GM23338 (cell line): ENCODE measurements at regions not wholly inside any gene's neighbourhood (a gene's known extent, or its start where the extent isn't known, plus 50 kb on each side); places are given as distances from the start of the nearest gene placed in this dataset.

Experiments used
- ATAC-seq: fragments of 200-7000 bp; cut with Tn5 transposase; 3 replicates; pipeline ENCODE4 v1.9.1; 2020
- DNase-seq: peaks from one replicate; pipeline ENCODE4 v3.0.0-alpha.2; 2015; ENCODE audit warnings: low spot score
- H2AFZ ChIP-seq: fragments of 200-600 bp; sonication (generic); 2 replicates; pipeline ENCODE4 v1.8.0; 2016; ENCODE audit warnings: antibody characterized with exemption, mild to moderate bottlenecking, moderate library complexity
- H3F3A ChIP-seq: fragments of 200-600 bp; sonication (generic); replicated peaks from 2 replicates; pipeline ENCODE4 v1.8.0; 2017; ENCODE audit warnings: antibody characterized with exemption, mixed run types, low read depth
- H3K27ac ChIP-seq: fragments of 200-600 bp; sonication (generic); 2 replicates; pipeline ENCODE4 v1.6.1; 2016; ENCODE audit warnings: low read depth
- H3K27me3 ChIP-seq: fragments of 200-600 bp; sonication (generic); 2 replicates; pipeline ENCODE4 v1.8.0; 2016; ENCODE audit warnings: mild to moderate bottlenecking, mixed run types, moderate library complexity; ENCODE audit not compliant: insufficient read depth
- H3K36me3 ChIP-seq: fragments of 200-600 bp; sonication (generic); 2 replicates; pipeline ENCODE4 v1.8.0; 2016; ENCODE audit warnings: mild to moderate bottlenecking; ENCODE audit not compliant: insufficient read depth
- H3K4me1 ChIP-seq: fragments of 200-600 bp; sonication (generic); 2 replicates; pipeline ENCODE4 v1.8.0; 2016; ENCODE audit warnings: mild to moderate bottlenecking, moderate library complexity; ENCODE audit not compliant: insufficient read depth
- H3K4me2 ChIP-seq: fragments of 200-600 bp; sonication (generic); 2 replicates; pipeline ENCODE4 v1.7.1; 2017; ENCODE audit warnings: mixed run types
- H3K4me3 ChIP-seq: fragments of 200-600 bp; sonication (generic); 2 replicates; pipeline ENCODE4 v1.6.1; 2016; ENCODE audit warnings: mixed run types
- H3K79me2 ChIP-seq: fragments of 200-600 bp; sonication (generic); replicated peaks from 2 replicates; pipeline ENCODE4 v1.8.0; 2017; ENCODE audit warnings: mild to moderate bottlenecking; ENCODE audit not compliant: insufficient read depth
- H3K9me2 ChIP-seq: fragments of 200-600 bp; sonication (generic); 2 replicates; pipeline ENCODE4 v1.8.0; 2017; ENCODE audit not compliant: insufficient read depth
- H4K20me1 ChIP-seq: fragments of 200-600 bp; sonication (generic); replicated peaks from 2 replicates; pipeline ENCODE4 v1.8.0; 2017; ENCODE audit warnings: mild to moderate bottlenecking; ENCODE audit not compliant: insufficient read depth
- H3K27ac Mint-ChIP-seq: 2 replicates; pipeline ENCODE4 v1.8.0; 2020; ENCODE audit warnings: inconsistent platforms, mild to moderate bottlenecking, moderate library complexity, mixed read lengths
- H3K27me3 Mint-ChIP-seq: 3 replicates; pipeline ENCODE4 v1.8.0; 2022; ENCODE audit warnings: low read depth, mild to moderate bottlenecking, moderate library complexity, mixed read lengths, inconsistent platforms; ENCODE audit not compliant: insufficient read depth, poor library complexity
- H3K36me3 Mint-ChIP-seq: 3 replicates; pipeline ENCODE4 v1.8.0; 2021; ENCODE audit warnings: low read depth, mild to moderate bottlenecking, inconsistent platforms, moderate library complexity, mixed read lengths
- H3K4me1 Mint-ChIP-seq: 3 replicates; pipeline ENCODE4 v1.8.0; 2020; ENCODE audit warnings: mild to moderate bottlenecking, inconsistent platforms, mixed read lengths
- H3K4me3 Mint-ChIP-seq: 3 replicates; pipeline ENCODE4 v1.8.0; 2021; ENCODE audit warnings: moderate library complexity, mild to moderate bottlenecking, inconsistent platforms, mixed read lengths
- H3K9me3 Mint-ChIP-seq: 3 replicates; pipeline ENCODE4 v1.8.0; 2020; ENCODE audit warnings: moderate library complexity, mild to moderate bottlenecking, inconsistent platforms, mixed read lengths
- EZH2phosphoT487 ChIP-seq: fragments of 200-600 bp; sonication (generic); IDR thresholded peaks from one replicate; pipeline ENCODE4 v1.8.1; 2018; ENCODE audit warnings: antibody characterized with exemption; ENCODE audit not compliant: unreplicated experiment
- NANOG ChIP-seq: IDR thresholded peaks from 2 replicates; pipeline ENCODE4 v1.6.1; 2016; ENCODE audit warnings: antibody characterized with exemption, borderline replicate concordance
- POLR2AphosphoS5 ChIP-seq: IDR thresholded peaks from 2 replicates; pipeline ENCODE4 v1.6.1; 2016; ENCODE audit warnings: antibody characterized with exemption, low read depth
- STAT1 ChIP-seq: IDR thresholded peaks from one replicate; pipeline ENCODE4 v1.6.1; 2016; ENCODE audit warnings: antibody characterized with exemption; ENCODE audit not compliant: unreplicated experiment
- ZNF114 ChIP-seq: fragments of 250-450 bp; sonication (Bioruptor Pico); IDR thresholded peaks from 2 replicates; pipeline ENCODE4 v1.5.0; 2020; ENCODE audit warnings: mild to moderate bottlenecking, moderate library complexity
- ZNF331 ChIP-seq: fragments of 250-450 bp; sonication (Bioruptor Pico); IDR thresholded peaks from 2 replicates; pipeline ENCODE4 v1.5.0; 2020; ENCODE audit warnings: low read depth, mild to moderate bottlenecking, moderate library complexity
- TF ChIP-seq, protein P1 (sequence below): IDR thresholded peaks from 2 replicates; pipeline ENCODE4 v1.6.1; 2016; ENCODE audit warnings: antibody characterized with exemption
- TF ChIP-seq, protein P2 (sequence below), 2 experiments: fragments of 200-600 bp in 1 of 2; sonication (generic) in 1 of 2; conservative IDR thresholded peaks; 2 replicates each; pipeline versions ENCODE4 v1.5.1 to v1.6.1; 2016 to 2017; ENCODE audit warnings: antibody characterized with exemption in 2 of 2, low read depth in 2 of 2, mild to moderate bottlenecking in 2 of 2, moderate library complexity in 1 of 2

DNA sequence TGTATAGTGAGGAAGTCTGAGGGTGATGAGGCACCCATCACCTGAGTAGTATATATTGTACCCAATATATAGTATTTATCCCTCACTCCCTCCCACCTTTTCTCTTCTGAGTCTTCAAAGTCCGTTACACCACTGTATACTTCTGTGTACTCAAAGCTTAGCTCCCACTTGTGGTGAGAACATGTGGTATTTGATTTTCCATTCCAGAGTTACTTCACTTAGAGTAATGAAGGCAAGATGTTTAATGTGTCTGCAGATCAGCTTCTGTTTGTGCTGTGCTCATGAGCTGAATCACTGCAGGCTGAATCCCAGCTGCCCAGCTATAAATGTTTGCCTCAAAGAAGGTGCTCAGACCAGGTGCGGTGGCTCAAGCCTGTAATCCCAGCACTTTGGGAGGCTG lies 139.3 kb upstream of the FOXA2 start:
- Histone ChIP-seq H3K36me3 (no peaks in the 10 kb centered on the region), H3K4me3 (no peak overlapping the region), H3F3A (no peaks in the 10 kb centered on the region), H4K20me1 (no peaks in the 10 kb centered on the region), H3K27me3 (no peaks in the 10 kb centered on the region), H3K4me2 (no peak overlapping the region), H3K79me2 (no peaks in the 10 kb centered on the region), H2AFZ (no peak overlapping the region), H3K27ac (no peak overlapping the region), H3K4me1 (peaks cover 4% of the 10 kb centered on the region; the same call in 1 of the 2 replicates), H3K9me2 (no peaks in the 10 kb centered on the region)
- Mint-ChIP-seq H3K27ac (no peak overlapping the region), H3K4me3 (no peak overlapping the region), H3K9me3 (no peaks in the 10 kb centered on the region), H3K4me1 (no peaks in the 10 kb centered on the region), H3K36me3 (no peaks in the 10 kb centered on the region), H3K27me3 (peaks cover 2% of the 10 kb centered on the region)
- DNase-seq (no peak), ATAC-seq (no peak)
- TF ChIP-seq, protein P1, sequence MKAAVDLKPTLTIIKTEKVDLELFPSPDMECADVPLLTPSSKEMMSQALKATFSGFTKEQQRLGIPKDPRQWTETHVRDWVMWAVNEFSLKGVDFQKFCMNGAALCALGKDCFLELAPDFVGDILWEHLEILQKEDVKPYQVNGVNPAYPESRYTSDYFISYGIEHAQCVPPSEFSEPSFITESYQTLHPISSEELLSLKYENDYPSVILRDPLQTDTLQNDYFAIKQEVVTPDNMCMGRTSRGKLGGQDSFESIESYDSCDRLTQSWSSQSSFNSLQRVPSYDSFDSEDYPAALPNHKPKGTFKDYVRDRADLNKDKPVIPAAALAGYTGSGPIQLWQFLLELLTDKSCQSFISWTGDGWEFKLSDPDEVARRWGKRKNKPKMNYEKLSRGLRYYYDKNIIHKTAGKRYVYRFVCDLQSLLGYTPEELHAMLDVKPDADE: no peak
- TF ChIP-seq NANOG (no peak), ZNF331 (no peak), STAT1 (no peak)
- TF ChIP-seq, protein P2, sequence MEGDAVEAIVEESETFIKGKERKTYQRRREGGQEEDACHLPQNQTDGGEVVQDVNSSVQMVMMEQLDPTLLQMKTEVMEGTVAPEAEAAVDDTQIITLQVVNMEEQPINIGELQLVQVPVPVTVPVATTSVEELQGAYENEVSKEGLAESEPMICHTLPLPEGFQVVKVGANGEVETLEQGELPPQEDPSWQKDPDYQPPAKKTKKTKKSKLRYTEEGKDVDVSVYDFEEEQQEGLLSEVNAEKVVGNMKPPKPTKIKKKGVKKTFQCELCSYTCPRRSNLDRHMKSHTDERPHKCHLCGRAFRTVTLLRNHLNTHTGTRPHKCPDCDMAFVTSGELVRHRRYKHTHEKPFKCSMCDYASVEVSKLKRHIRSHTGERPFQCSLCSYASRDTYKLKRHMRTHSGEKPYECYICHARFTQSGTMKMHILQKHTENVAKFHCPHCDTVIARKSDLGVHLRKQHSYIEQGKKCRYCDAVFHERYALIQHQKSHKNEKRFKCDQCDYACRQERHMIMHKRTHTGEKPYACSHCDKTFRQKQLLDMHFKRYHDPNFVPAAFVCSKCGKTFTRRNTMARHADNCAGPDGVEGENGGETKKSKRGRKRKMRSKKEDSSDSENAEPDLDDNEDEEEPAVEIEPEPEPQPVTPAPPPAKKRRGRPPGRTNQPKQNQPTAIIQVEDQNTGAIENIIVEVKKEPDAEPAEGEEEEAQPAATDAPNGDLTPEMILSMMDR (conservative IDR thresholded peaks at IDR 0.05; ENCODE audit: low read depth in 2 of 2): no peak

DNA sequence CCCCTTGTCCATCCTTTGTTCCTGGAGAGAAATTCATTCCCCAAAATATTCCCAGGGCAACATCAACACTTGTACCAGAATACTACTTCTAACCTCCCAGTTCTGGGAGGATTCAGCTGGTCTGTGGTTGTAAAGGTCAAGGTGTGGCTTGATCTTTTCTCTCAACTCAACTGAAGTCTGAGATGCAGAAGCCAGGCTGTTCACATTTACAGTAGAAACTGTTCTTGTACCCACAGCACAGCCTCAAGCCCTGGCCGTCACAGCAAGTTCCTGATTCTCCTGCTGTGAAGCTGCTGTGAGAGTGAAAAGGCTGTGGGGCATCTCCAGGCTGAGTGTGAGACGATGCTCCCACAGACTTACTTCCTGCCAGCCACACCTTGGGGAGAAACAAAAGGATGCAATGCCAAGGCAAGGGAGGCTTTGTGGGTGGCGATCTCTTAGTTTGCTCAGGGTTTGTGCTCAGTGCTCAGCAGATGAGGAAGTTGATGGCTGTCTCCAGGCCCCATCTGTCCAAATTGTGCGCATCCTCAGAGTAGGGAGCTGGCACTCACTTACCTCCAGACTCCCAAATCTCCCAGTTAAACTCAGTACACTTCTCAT lies 143.9 kb upstream of the FOXA2 start:
- H3K79me2 ChIP-seq: no peaks in the 10 kb centered on the region
- peaks cover 2% of the 10 kb centered on the region for H3K27me3 Mint-ChIP-seq
- no peak overlapping the region for H3K4me3 ChIP-seq
- DNase-seq (no peak), ATAC-seq (no peak)
- H3K27ac ChIP-seq: no peak overlapping the region
- H3K27me3 ChIP-seq: no peaks in the 10 kb centered on the region
- no peak overlapping the region for H3K4me3 Mint-ChIP-seq
- no peaks in the 10 kb centered on the region for H3K4me1 ChIP-seq
- no peaks in the 10 kb centered on the region for H3K4me1 Mint-ChIP-seq
- H2AFZ ChIP-seq: no peak overlapping the region
- no peaks in the 10 kb centered on the region for H3K36me3 ChIP-seq
- no peaks in the 10 kb centered on the region for H3K9me2 ChIP-seq
- H3K9me3 Mint-ChIP-seq: peaks cover 5% of the 10 kb centered on the region; the same call in 2 of the 3 replicates
- no peak for TF ChIP-seq STAT1
- no peak for TF ChIP-seq ZNF331
- TF ChIP-seq ZNF114: no peak
- no peak for TF ChIP-seq NANOG
- TF ChIP-seq EZH2phosphoT487: no peak
- TF ChIP-seq, protein P1: no peak
- no peak for TF ChIP-seq POLR2AphosphoS5
- TF ChIP-seq, protein P2 (conservative IDR thresholded peaks at IDR 0.05; ENCODE audit: low read depth in 2 of 2): no peak
- H3F3A ChIP-seq: no peaks in the 10 kb centered on the region
- 0 out of 3 replicates have a peak, but pooled peaks cover under 1% of the 10 kb centered on the region for H3K36me3 Mint-ChIP-seq
- H3K4me2 ChIP-seq: no peak overlapping the region
- no peak overlapping the region for H3K27ac Mint-ChIP-seq
- no peaks in the 10 kb centered on the region for H4K20me1 ChIP-seq
